NCI-H128 (cell line): ENCODE measurements at regions not wholly inside any gene's neighbourhood (a gene's known extent, or its start where the extent isn't known, plus 50 kb on each side); places are given as distances from the start of the nearest gene placed in this dataset.
"Not testable (repeated sequence)": the region's sequence is repeated elsewhere in the genome, so short reads cannot be mapped to it uniquely, and the experiment has no call there.

Source experiments
- DNase-seq: peaks from one replicate; lab custom pipeline; 2025; ENCODE audit not compliant: unreplicated experiment; lab: John Stamatoyannopoulos, UW

DNA sequence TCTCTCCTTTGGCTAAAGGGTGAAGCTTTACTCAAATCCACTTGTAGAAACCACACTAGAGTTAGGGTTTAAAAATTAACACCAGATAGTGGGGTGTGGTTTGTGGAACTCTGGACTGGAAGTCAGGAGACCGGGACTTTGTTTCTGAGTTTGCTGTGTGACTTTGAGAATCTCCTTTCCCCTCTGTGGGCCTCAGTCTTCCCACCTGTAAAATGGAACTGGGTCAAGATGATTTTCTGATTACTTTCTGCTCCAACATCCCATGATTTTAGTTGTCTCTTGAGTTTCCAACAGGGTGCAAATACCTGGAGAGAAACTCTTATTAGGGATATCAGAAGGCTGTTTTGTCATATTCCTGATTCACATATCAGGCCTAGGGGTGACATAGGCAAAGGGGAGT, 301.0 kb downstream of the MIAT start:
- no peak for DNase-seq

GRCh38 chr22:26964642-26965041, 307.3 kb downstream of the MIAT start:
- no peak for DNase-seq

DNA sequence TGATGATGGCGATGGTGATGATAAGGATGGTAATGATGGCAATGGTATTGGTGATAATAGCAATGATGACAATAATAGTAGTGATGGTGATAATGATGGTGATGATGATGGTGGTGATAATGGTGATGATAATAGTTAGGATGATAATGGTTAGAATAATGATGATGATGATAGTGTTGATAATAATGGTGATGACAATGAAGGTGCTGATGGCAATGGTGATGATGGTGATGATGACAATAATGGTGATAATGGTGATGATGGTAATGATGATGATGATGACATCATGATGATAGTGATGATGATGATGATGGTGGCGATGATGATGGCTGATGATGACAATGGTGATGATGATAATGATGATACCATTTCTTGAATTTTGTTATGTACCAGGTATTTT, 309.9 kb downstream of the MIAT start:
- DNase-seq = no peak

GRCh38 chr22:26968859-26969523, 311.6 kb downstream of the MIAT start:
- DNase-seq = no peak

DNA sequence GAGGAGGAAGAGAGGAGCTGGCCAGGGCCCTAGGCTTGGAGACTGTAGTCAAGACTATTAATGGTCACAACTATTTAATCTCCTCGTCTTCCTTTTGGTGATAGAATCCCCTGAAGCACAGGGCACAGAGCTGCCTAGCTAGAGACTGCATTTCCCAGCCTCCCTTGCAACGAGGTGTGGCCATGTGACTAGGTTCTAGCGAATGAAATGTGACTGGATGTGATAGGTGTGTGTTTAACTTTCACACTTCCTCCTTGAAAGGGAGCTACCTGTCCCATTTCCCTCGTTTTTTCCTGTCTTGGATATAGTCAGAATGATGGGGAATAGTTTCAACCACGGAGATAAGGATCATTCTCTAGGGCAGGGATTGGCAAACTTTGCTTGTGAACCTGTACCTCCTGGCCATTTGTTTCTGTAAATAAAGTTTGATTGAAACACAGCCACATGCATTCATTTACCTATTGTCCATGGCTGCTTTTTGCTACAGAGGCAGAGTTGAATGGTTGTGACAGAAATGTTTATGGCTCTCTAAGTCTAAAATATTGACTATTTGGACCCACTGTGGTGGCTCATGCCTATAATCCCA, 313.5 kb downstream of the MIAT start:
- DNase-seq = no peak

DNA sequence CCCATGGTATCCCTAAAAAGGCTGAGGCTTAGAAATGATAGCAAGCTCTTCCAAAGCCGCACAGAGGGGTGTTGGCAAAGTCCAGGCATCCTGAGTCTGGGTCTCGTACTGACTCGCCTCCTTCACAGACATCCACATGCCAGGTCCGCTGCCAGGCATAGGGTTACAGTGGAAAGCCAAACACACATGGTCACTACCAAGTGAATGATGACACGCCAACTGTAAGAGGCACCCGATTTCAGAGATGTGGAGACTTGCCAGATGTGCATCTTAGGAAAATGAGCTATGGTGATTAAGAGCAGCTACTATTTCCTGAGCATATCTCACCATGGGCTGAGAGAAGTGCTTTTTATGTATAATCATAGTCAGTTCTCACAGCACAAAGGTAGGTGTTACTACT, 314.9 kb downstream of the MIAT start:
- DNase-seq = no peak

- DNase-seq = not testable (repeated sequence)
These were observed 315.5 kb downstream of the MIAT start for GRCh38 chr22:26972915-26973314.

- DNase-seq = no peak
These were observed 316.6 kb downstream of the MIAT start for GRCh38 chr22:26974034-26974433.

DNA sequence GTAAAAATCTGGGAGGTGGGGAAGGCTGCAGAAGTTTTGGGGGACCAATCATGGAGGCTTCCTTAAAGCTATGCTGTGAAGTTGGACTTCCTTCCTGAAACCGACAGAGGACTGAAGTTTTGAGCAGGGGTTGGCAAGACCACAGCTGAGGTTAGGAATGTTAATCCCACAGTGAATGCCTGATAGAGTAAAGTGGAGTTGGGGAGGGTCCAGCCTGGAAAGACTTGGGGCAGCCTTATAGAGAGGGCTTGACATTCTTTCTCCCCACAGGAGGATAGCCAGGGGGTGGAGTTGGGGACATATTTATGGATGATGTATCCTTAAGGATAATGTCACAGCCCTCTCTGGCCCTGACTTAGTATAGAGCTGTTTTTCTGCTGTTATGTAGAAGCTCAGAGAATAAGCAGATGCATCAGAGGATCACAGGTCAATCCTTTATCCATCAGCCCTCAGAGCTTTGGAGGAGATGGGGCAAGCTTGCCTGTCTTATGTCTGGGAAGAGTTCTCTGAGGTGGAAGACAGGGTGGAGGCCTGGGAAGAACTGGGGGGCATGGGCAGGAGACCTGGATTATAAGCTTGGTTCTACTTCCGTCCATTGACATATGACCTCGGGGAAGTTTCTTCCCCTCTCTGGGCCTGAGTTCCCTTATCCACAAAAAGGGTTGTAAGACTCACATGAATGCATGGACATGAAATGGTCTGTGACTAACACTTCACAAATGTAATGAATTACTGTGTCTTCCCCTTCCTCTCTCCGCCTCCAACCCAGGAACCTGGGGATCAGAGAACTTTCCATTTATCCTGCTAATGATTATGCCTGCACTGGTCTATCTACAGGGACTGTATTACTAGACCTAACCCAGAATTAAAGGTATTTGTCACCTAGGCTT, 317.8 kb downstream of the MIAT start:
- no peak for DNase-seq

DNA sequence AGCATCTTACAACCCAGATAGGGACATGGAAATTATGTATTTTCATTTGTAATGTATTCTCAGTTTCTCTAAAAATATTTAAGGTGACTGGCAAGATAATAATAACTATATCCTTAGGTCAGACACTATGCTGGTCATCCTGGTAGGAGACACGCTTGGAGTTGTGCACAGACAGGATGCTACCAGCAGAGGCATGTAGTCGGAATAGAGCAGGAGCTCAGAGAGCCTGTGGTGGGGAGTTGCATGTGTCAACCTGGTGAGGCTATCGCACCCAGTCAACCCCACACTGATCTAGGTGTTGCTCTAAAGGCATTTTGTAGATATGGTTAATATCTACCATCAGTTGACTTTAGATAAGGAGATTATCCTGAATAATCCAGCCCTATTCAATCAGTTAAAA, 318.5 kb downstream of the MIAT start:
- no peak for DNase-seq

DNA sequence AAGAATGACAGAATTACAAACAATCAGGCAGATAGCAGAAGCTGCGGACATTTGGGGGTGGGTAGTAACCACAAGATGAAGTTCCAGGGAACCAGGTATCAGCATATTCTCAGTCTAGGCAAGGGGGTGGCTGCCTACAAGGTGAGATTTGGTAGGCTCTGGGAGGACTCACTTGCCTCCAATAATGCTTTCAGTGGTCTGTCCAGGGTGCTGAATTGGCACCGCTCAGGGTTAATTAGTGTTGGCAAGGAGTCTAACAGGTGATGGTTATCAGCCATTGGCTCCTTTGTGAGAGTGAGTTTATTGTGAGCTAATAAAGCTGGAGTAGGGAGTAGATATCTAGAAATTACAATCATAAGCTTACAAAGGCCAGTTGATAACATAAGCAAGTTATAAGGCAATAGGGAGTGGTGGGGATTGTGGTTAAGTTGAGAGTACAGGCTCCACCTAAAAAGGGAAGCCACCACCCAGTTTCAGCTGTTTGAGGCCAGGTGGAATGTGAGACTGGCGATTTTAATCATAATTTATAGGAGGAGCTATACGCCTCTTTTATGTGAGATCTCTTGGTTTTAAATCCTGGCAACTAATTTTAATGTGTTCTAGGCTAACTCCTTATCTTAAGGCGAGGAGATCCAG, 320.5 kb downstream of the MIAT start:
- no peak for DNase-seq

DNA sequence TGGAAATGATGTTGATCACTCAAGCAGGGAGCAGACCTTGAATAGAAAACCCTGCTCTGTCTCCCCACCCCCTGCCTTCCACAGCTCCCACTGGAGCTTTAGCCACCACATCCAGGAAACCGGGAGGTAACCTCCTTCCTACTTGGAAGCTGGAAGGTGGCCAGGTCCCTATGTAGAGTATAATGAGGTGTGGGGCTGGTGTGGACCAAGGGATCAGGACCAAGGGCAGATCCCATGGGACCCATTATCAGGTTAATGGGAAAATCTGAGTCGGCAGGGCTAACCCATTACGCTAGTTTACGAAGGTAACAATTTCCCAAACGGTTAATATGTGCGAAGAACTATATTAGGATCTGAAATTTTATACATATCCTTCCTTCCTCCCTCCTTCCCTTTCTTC, 321.9 kb downstream of the MIAT start:
- DNase-seq = no peak

- DNase-seq = no peak
These were observed 323.7 kb downstream of the MIAT start for GRCh38 chr22:26981111-26981510.

GRCh38 chr22:26981541-26981940, 324.2 kb downstream of the MIAT start:
- DNase-seq = no peak

GRCh38 chr22:26983311-26983710, 325.9 kb downstream of the MIAT start:
- DNase-seq = no peak

DNA sequence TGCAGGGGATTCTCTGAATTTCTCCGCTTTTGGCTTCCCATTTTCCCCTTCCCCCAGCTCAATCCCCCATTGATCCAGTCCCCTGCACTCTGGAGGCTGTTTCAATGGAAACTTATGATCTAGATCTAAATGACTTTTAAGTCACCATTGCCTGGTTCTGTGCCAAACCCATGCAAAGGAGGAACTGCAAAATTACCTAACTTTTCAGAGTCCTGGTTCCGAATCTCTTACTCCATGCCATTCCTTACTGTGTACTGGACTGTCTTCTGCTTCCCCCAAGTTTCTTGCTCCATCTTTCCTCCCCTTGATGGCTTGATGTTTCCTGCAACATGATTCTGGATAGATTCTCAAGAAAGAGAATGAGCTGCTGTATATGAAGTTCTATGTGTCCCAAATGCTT, 327.8 kb downstream of the MIAT start:
- DNase-seq = no peak

DNA sequence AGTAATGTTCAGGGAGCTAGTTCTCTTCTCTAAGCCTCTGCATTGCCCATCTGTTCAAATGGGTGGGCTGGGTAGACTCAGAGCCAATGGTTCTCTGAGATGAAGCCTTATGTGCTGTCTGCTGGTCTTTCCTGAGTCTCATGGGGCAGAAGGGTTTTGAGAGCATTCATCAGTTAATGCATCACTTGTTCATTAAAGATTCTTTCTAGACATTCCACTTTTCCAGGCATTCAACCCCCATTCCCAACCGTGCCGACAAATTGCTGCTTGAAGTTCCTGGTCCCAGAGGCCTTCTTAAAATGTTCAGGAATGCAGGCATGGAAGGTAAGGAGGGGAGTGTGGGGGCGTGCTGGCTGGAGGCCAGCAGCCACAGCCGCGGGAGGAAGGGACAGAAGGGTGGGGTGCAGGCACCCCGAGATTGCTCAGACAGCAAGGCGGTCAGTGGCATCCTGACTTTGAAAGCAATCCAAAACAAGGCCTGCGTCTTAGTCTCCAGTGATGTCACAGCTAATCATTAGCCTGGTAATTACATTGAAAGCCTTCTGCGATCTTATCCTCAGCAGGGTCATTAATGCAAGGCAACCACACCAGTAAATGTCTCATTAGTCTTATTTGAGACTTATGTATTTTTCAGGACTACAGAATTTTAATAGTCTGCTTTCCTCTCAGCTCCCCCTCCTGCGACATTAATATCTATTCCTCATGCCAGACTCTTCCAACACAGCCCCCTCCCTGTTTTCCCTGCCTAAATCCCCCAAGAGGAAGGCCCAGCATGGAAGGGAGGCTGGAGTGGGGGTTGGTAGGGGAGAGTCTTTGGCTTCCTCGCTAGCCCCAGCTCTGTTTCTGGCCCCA, 328.8 kb downstream of the MIAT start:
- no peak for DNase-seq

- no peak for DNase-seq
These were observed 329.5 kb downstream of the MIAT start for GRCh38 chr22:26986884-26987283.

- no peak for DNase-seq
These were observed 333.3 kb downstream of the MIAT start for GRCh38 chr22:26990503-26991189.

- DNase-seq = no peak
These were observed 335.2 kb downstream of the MIAT start for GRCh38 chr22:26992556-26992955.
